Ovary (tissue), 7 donors: ENCODE measurements at regions not wholly inside any gene's neighbourhood (a gene's known extent, or its start where the extent isn't known, plus 50 kb on each side); places are given as distances from the start of the nearest gene placed in this dataset.

Experiments used
- DNase-seq, 5 donors: peaks; one replicate each; pipeline ENCODE4 v3.0.0-alpha.2; 2019 to 2020
- H3K27ac ChIP-seq, 2 donors: fragments of 200-600 bp; one replicate each; pipeline versions ENCODE4 v1.5.1 to v1.8.0; 2019 to 2022
- H3K27me3 ChIP-seq: fragments of 200-600 bp; one replicate; pipeline ENCODE4 v1.8.0; 2022
- H3K36me3 ChIP-seq: fragments of 200-600 bp; sonication (generic); one replicate; pipeline ENCODE4 v1.5.1; 2019
- H3K4me1 ChIP-seq: one replicate; pipeline ENCODE4 v1.8.1; 2013; ENCODE audit warnings: mild to moderate bottlenecking, moderate library complexity; ENCODE audit not compliant: insufficient read depth
- H3K4me3 ChIP-seq: fragments of 200-600 bp; sonication (generic); one replicate; pipeline ENCODE4 v1.5.1; 2017
- H3K9me3 ChIP-seq, 2 donors: fragments of 200-600 bp in 1 of 2; sonication (generic) in 1 of 2; one replicate each; pipeline versions ENCODE4 v1.5.1 to v1.8.1; 2013 to 2019; ENCODE audit warnings: mild to moderate bottlenecking in 1 of 2, moderate library complexity in 1 of 2
- CTCF ChIP-seq, 3 donors: fragments of 450-650 bp in 2 of 3; fragments of 200-600 bp in 1 of 3; IDR thresholded peaks; one replicate each; pipeline versions ENCODE4 v1.5.1 to v1.8.0; 2016 to 2022; ENCODE audit warnings: antibody characterized with exemption in 3 of 3, mild to moderate bottlenecking in 1 of 3
- EP300 ChIP-seq: sonication (generic); formaldehyde crosslinking; IDR thresholded peaks from one replicate; pipeline ENCODE4 v1.6.1; 2017; ENCODE audit warnings: antibody characterized with exemption
- POLR2A ChIP-seq: fragments of 450-650 bp; IDR thresholded peaks from one replicate; pipeline ENCODE4 v1.6.1; 2017; ENCODE audit warnings: antibody characterized with exemption, mild to moderate bottlenecking, moderate library complexity
- WGBS, 3 donors: extraction: QIAGEN DNeasy Blood & Tissue Kit in 1 of 3; methylation state at CpG; one replicate each; pipeline versions ENCODE4 v1.1.5 to v1.1.7; 2013 to 2017; 5-methylcytosine and 5-hydroxymethylcytosine counted together
- intact Hi-C, 4 donors: fragments of 100-400 bp; cut with DNase I; formaldehyde crosslinking; loops; one replicate each; pipeline versions ENCODE4 v1.11.0 to v1.15.1; 2022 to 2023
- donor health status: DM: no; HTN: no; CAD: no; lungs with moderate emphysema.
- donor health status: DM: no; HTN: no; CAD: no.
- donor health status: Bipolar disorder and iron deficiency.
- donor health status: DM: no; HTN: no; CAD: no.
- donor health status: DM: yes; HTN: yes; CAD: no.

GRCh38 chr4:31955346-31955745 is 1235.2 kb downstream of the PCDH7 start:
- H3K4me3 ChIP-seq, result no peak overlapping the region
- no peaks in the 10 kb centered on the region for H3K9me3 ChIP-seq
- no peak overlapping the region for H3K27ac ChIP-seq
- 79 to 86% (median 82%) methylated on average over 2 of the region's 2 CpGs for WGBS, 3 donors
- DNase-seq, result no peak
- H3K36me3 ChIP-seq, result no peaks in the 10 kb centered on the region
- TF ChIP-seq CTCF (IDR thresholded peaks at IDR 0.05), result no peak
- no peak for TF ChIP-seq POLR2A
- no peaks in the 10 kb centered on the region for H3K27me3 ChIP-seq
- H3K4me1 ChIP-seq, result no peaks in the 10 kb centered on the region
- intact Hi-C loops, result no loop called here

DNA sequence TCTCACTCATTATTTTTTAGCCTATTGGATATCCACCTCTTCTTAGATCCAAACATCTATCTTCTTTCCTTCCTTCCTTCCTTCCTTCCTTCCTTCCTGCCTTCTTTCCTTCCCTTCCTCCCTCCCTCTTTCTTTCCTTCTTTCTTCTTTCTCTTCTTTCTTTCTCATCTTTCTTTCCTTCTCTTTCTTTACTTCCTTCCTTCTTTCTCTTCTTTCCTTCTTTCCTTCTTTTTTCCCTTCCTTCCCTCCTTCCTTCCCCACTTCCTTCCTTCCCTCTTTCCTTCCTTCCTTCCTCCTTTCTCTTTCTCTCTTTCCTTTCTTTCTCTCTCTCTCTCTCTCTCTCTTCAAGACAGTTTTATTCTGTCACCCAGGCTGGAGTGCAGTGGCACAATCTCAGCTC is 1239.8 kb downstream of the PCDH7 start:
- H3K27ac ChIP-seq, result no peak overlapping the region
- H3K4me1 ChIP-seq, result no peaks in the 10 kb centered on the region
- H3K4me3 ChIP-seq, result no peak overlapping the region
- TF ChIP-seq EP300 (no peak), CTCF (IDR thresholded peaks at IDR 0.05) (no peak), POLR2A (no peak)
- H3K27me3 ChIP-seq, result no peaks in the 10 kb centered on the region
- DNase-seq, result no peak
- intact Hi-C loops, result no loop called here
- no peaks in the 10 kb centered on the region for H3K9me3 ChIP-seq
- no peaks in the 10 kb centered on the region for H3K36me3 ChIP-seq

DNA sequence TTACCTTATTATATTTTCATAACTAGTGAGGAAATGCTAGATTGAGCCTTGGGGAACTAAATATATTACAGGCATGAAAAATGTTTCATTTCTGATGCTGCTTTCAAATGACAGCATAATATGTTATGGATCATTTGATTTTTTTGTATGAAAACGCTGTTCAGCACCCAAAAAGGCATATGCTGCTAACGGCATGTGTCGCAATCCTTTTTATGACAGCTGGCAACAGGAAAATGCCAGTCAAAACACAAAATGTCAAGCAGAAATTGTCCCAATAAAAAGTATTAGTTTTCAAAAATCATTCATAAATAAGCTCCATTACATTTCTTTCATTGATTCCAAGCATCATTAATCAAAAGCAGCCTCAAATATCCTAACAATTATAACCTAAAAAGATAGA is 1244.5 kb downstream of the PCDH7 start:
- intact Hi-C loops, result no loop called here
- TF ChIP-seq EP300, result no peak
- no peak for TF ChIP-seq POLR2A
- TF ChIP-seq CTCF (IDR thresholded peaks at IDR 0.05), result no peak
- H3K4me1 ChIP-seq, result no peaks in the 10 kb centered on the region
- no peak for DNase-seq
- H3K27ac ChIP-seq, result no peak overlapping the region
- H3K27me3 ChIP-seq, result no peaks in the 10 kb centered on the region
- H3K36me3 ChIP-seq, result no peaks in the 10 kb centered on the region
- H3K9me3 ChIP-seq, result no peaks in the 10 kb centered on the region
- H3K4me3 ChIP-seq, result no peak overlapping the region
- 24 to 67% (median 28%) methylated on average over 3 of the region's 3 CpGs for WGBS, 3 donors

DNA sequence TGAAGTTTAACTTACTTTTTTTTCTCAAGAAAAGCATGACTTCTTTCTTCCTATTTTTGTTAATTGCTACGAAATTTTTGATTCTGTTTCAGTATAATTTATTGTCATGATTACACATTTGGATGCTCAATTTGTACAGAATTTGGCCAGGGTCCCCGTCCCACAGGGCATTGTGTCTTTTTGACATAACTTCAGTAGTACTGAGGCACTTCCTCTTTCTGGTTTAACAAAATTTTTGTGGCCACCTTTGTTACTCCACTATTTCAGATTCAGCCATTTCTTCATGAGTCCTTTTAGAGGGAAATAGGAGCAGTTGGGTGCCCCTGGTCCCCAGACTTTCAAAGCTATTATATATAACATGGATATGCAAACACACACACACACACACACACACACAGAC is 1248.7 kb downstream of the PCDH7 start:
- Histone ChIP-seq H3K9me3 (no peaks in the 10 kb centered on the region), H3K27ac (no peak overlapping the region), H3K36me3 (no peaks in the 10 kb centered on the region), H3K4me1 (no peaks in the 10 kb centered on the region), H3K4me3 (no peak overlapping the region), H3K27me3 (no peaks in the 10 kb centered on the region)
- no peak for DNase-seq
- TF ChIP-seq CTCF (IDR thresholded peaks at IDR 0.05), result no peak
- TF ChIP-seq EP300, result no peak
- TF ChIP-seq POLR2A, result no peak
- WGBS, 3 donors, result 44 to 64% (median 48%) methylated on average over 2 of the region's 2 CpGs
- intact Hi-C loops, result no loop called here

DNA sequence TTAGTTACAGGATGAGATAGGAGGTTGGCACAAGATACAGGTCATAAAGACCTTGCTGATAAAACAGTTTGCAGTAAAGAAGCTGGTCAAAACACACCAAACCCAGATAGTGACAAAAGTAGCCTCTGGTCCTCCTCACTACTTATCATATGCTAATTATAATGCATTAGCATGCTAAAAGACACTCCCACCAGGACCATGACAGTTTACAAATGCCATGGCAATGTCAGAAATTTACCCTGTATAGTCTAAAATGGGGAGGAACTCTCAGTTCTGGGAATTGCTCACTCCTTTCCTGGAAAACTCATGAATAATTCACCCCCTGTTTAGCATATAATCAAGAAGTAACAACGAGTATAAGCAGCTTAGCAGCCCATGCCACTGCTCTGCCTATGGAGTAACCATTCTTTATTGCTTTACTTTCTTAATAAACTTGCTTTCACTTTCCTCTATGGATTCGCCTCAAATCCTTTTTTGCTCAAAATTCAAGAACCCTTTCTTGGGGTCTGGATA is 1254.4 kb downstream of the PCDH7 start:
- DNase-seq, result no peak
- WGBS, 3 donors, result 79 to 90% (median 79%) methylated on average over 2 of the region's 2 CpGs

More for the DNA sequence above, 1254.4 kb downstream of the PCDH7 start:
- Histone ChIP-seq H3K36me3 (no peaks in the 10 kb centered on the region), H3K4me1 (no peaks in the 10 kb centered on the region), H3K27ac (no peak overlapping the region), H3K27me3 (no peaks in the 10 kb centered on the region), H3K4me3 (no peak overlapping the region), H3K9me3 (no peaks in the 10 kb centered on the region)
- intact Hi-C loops, result no loop called here
- no peak for TF ChIP-seq POLR2A
- TF ChIP-seq EP300, result no peak
- TF ChIP-seq CTCF (IDR thresholded peaks at IDR 0.05), result no peak
